ENCODE measurements at regions not wholly inside any gene's neighbourhood (a gene's known extent, or its start where the extent isn't known, plus 50 kb on each side); places are given as distances from the start of the nearest gene placed in this dataset.

DNA sequence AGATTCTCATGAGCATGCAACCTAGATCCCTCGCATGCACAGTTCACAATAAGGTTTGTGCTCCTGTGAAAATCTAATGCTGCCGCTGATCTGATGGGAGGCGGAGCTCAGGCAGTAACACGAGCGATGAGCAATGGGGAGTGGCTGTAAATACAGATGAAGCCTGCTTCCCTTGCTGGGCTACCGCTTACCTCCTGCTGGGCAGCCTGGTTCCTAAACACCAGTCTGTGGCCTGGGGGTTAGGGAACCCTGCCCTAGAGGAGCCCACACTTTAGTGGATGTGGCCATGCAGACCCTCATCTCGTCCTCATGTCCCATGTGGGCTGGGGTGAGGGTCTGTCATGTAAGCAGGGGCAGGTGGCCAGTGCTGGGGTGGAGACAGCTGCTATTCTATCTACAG, 417.6 kb downstream of the GLRX3 start:
- Histone ChIP-seq H3K4me3 (ENCODE audit: low read length in 2 of 2) (no peak overlapping the region), H3K27me3 (ENCODE audit: insufficient read depth, low read length) (no peaks in the 10 kb centered on the region), H3K9me3 (ENCODE audit: control insufficient read depth in 1 of 2, low read length in 2 of 2) (no peaks in the 10 kb centered on the region), H3K27ac (ENCODE audit: low read depth, low read length) (no peak overlapping the region), H3K36me3 (ENCODE audit: insufficient read depth, low read length) (no peaks in the 10 kb centered on the region), H3K4me1 (ENCODE audit: insufficient read depth, low read length) (no peaks in the 10 kb centered on the region)
- Mint-ChIP-seq H3K27ac (no peak overlapping the region), H3K4me3 (no peak overlapping the region), H3K4me1 (no peaks in the 10 kb centered on the region), H3K9me3 (peaks cover 0 to 4% (median 0%) of the 10 kb centered on the region in 8 donors), H3K36me3 (no peaks in the 10 kb centered on the region), H3K27me3 (no peaks in the 10 kb centered on the region)
- DNase-seq = no peak
- intact Hi-C loops (cut with micrococcal nuclease) = no loop called here
- ChIA-PET CTCF (ENCODE audit: partially characterized antibody) (no interaction called here), POLR2A (ENCODE audit: partially characterized antibody) (no interaction called here)

DNA sequence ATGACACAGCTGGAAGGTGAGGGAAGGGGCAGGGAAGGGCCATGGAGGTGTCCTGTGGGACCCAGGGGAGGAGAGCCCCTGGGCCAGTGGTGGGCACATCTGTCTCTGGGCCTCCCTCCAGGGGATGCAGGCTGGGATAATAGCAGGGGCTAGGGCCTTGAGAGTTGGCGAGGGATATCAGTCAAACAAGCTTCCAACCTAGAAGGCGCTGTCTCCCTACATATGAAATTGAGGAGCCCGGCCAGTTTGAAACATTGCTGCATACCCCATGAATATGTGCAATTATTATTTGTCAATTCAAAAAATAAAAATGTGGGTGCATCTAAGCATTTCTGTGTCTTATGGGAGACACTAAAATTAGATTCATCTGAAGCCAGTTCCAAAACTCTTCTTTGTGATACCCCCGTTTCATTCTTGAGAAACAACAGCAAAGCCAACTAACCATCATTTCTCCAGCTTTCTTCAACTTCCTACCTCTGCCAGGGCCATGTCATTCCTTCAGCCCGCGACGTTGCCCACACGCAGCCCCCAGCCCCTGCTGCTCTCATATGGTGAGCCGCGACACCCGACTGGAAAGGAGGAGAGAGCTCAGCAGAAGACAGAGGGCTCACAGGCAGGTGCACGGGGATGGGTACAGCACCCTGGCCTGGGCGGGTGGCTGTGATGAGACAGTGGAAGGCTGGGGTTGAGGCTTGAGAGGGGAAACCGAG, 418.7 kb downstream of the GLRX3 start:
- Histone ChIP-seq H3K4me3 (ENCODE audit: low read length in 2 of 2) (no peak overlapping the region), H3K36me3 (ENCODE audit: insufficient read depth, low read length) (no peaks in the 10 kb centered on the region), H3K27ac (ENCODE audit: low read depth, low read length) (no peak overlapping the region), H3K4me1 (ENCODE audit: insufficient read depth, low read length) (no peaks in the 10 kb centered on the region), H3K27me3 (ENCODE audit: insufficient read depth, low read length) (no peaks in the 10 kb centered on the region), H3K9me3 (ENCODE audit: control insufficient read depth in 1 of 2, low read length in 2 of 2) (no peaks in the 10 kb centered on the region)
- Mint-ChIP-seq H3K4me3 (no peak overlapping the region), H3K27ac (no peak overlapping the region), H3K36me3 (no peaks in the 10 kb centered on the region), H3K27me3 (no peaks in the 10 kb centered on the region), H3K4me1 (no peaks in the 10 kb centered on the region), H3K9me3 (peaks cover 0 to 4% (median 0%) of the 10 kb centered on the region in 8 donors)
- intact Hi-C loops (cut with micrococcal nuclease) = no loop called here
- POLR2A ChIA-PET (ENCODE audit: partially characterized antibody) = no interaction called here
- CTCF ChIA-PET (ENCODE audit: partially characterized antibody) = no interaction called here
- no peak for DNase-seq

DNA sequence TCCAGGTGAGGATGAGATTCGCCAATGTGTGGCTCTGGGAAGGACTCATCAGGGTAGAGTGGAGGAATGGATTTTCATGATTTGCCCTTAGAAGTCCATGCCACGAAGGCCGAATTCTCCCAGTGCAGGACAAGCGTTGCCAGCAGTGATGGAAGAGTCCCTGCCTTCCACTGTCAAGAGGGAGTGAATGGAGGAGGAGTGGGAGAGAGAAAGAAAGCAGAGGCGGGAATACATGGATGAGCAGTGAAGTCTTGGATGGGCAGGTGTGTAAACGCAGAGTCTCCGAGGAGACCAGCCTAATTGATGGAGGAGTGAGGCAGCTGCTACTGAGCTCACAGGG, 419.2 kb downstream of the GLRX3 start:
- Mint-ChIP-seq H3K4me1 (no peaks in the 10 kb centered on the region), H3K27me3 (no peaks in the 10 kb centered on the region), H3K4me3 (no peak overlapping the region), H3K27ac (no peak overlapping the region), H3K9me3 (peaks cover 0 to 3% (median 0%) of the 10 kb centered on the region in 8 donors), H3K36me3 (no peaks in the 10 kb centered on the region)
- intact Hi-C loops (cut with micrococcal nuclease) = no loop called here
- ChIA-PET POLR2A (ENCODE audit: partially characterized antibody) (no interaction called here), CTCF (ENCODE audit: partially characterized antibody) (no interaction called here)
- Histone ChIP-seq H3K36me3 (ENCODE audit: insufficient read depth, low read length) (no peaks in the 10 kb centered on the region), H3K9me3 (ENCODE audit: control insufficient read depth in 1 of 2, low read length in 2 of 2) (no peaks in the 10 kb centered on the region), H3K27ac (ENCODE audit: low read depth, low read length) (no peak overlapping the region), H3K4me1 (ENCODE audit: insufficient read depth, low read length) (no peaks in the 10 kb centered on the region), H3K27me3 (ENCODE audit: insufficient read depth, low read length) (no peaks in the 10 kb centered on the region), H3K4me3 (ENCODE audit: low read length in 2 of 2) (no peak overlapping the region)
- DNase-seq = no peak

DNA sequence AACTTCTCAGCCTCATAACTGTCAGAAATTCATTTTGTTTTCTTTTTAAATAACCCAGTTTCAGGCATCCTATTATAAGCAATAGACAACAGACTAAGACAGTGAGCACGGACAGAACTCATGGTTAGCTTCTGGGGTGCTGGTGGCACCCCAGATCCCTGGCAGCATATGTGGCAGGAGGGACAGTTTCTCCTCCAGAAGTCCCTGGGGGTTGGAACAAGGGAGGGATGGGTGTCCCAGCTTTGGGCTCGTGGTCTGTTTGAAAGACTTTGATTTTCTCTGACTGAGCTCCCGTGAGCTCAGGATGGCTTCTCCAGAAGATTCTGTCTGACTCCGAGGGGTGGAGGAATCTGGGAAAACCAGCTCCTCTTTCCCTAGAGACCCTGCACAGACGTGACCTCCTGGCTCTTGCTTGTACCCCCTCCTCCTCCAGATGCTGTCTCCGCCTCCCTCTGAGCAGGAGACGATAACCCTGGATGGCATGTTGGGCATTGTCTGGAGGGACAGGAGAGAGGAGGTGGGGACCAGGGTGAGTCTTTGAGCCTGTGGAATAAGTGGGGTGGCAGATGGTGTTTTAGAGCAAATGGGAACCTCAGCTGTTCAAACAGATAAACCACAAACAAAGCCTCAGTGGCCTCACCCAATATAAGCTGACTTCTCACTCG, 421.1 kb downstream of the GLRX3 start:
- no peaks in the 10 kb centered on the region for H3K4me1 ChIP-seq (ENCODE audit: insufficient read depth, low read length)
- no peak for DNase-seq
- H3K4me3 ChIP-seq (ENCODE audit: low read length in 2 of 2) = no peak overlapping the region
- Mint-ChIP-seq H3K4me3 (no peak overlapping the region), H3K9me3 (peaks cover 0 to 3% (median 0%) of the 10 kb centered on the region in 8 donors), H3K4me1 (no peaks in the 10 kb centered on the region), H3K36me3 (no peaks in the 10 kb centered on the region), H3K27me3 (no peaks in the 10 kb centered on the region), H3K27ac (no peak overlapping the region)
- H3K36me3 ChIP-seq (ENCODE audit: insufficient read depth, low read length) = no peaks in the 10 kb centered on the region
- H3K9me3 ChIP-seq (ENCODE audit: control insufficient read depth in 1 of 2, low read length in 2 of 2) = no peaks in the 10 kb centered on the region
- intact Hi-C loops (cut with micrococcal nuclease) = no loop called here
- POLR2A ChIA-PET (ENCODE audit: partially characterized antibody) = no interaction called here
- H3K27me3 ChIP-seq (ENCODE audit: insufficient read depth, low read length) = no peaks in the 10 kb centered on the region
- CTCF ChIA-PET (ENCODE audit: partially characterized antibody) = interaction anchor here (1.4 kb wide), 1 partner anchor 21 kb away, joined by 3 read pairs; no protein-coding TSS in a partner anchor
- H3K27ac ChIP-seq (ENCODE audit: low read depth, low read length) = no peak overlapping the region

DNA sequence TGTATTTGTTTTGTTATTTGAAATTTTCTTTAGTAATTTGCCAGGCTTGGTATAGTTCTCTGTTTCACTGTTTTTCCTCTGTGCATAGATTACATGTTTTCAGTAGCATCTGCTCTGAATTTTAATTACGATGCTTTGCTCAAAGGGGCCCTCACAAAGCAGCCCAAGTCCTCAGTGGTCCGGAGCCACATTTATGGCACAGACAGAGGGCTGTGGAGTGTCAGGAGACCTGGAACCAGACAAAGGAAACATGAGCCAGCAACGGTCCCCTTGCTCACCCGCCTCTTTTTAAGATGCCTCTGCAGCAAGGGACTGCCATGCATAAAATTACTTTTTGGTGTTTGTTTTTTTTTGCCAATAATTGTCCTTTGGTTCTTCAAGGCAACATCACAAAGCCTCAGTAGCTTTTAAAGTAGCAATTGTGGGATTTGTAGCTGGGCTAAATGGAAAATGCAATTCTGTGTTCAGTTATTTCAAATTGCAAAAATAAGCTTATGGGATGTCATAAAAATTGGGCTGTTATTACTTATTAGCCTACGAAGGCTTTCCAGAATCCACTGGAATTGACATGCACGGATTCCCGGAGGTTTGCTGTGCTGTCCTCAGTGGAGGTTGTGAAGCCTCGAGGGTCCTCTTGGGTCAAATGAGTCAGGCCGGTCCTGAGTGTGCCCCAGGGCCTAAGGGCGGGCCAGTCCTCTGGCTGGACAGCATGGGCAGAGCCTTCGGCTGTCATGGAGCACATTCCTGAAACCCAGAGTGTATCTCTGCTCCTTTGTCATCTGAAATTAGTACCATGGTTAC, 422.8 kb downstream of the GLRX3 start:
- Mint-ChIP-seq H3K4me1 (peaks cover 0 to under 1% (median 0%) of the 10 kb centered on the region in 4 donors), H3K27ac (no peak overlapping the region), H3K27me3 (no peaks in the 10 kb centered on the region), H3K36me3 (no peaks in the 10 kb centered on the region), H3K4me3 (no peak overlapping the region), H3K9me3 (peaks cover 0 to 3% (median 0%) of the 10 kb centered on the region in 8 donors)
- H3K27me3 ChIP-seq (ENCODE audit: insufficient read depth, low read length) = no peaks in the 10 kb centered on the region
- intact Hi-C loops (cut with micrococcal nuclease) = no loop called here
- H3K4me3 ChIP-seq (ENCODE audit: low read length in 2 of 2) = no peak overlapping the region
- no peak for DNase-seq
- ChIA-PET CTCF (ENCODE audit: partially characterized antibody) (no interaction called here), POLR2A (ENCODE audit: partially characterized antibody) (no interaction called here)
- H3K36me3 ChIP-seq (ENCODE audit: insufficient read depth, low read length) = no peaks in the 10 kb centered on the region
- no peaks in the 10 kb centered on the region for H3K4me1 ChIP-seq (ENCODE audit: insufficient read depth, low read length)
- H3K9me3 ChIP-seq (ENCODE audit: control insufficient read depth in 1 of 2, low read length in 2 of 2) = no peaks in the 10 kb centered on the region
- no peak overlapping the region for H3K27ac ChIP-seq (ENCODE audit: low read depth, low read length)

DNA sequence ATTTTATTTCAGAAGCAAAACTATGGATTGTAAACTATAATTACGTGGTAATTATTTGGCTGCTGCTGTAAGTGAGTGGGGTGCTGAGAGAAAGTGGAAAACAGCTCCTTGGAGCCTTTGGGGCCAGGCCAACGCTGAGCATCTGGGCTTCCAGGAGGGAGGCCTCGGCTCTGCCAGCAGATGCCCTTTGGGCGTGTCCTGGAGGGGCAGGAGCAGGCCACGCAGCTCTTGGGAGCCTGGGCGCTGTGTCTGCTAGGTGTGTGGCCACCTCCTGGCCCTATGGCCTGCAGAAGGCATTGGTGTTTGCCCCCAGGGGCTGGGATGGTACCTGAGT, 423.3 kb downstream of the GLRX3 start:
- H3K4me3 Mint-ChIP-seq = no peak overlapping the region
- CTCF ChIA-PET (ENCODE audit: partially characterized antibody) = no interaction called here
- H3K4me1 ChIP-seq (ENCODE audit: insufficient read depth, low read length) = no peaks in the 10 kb centered on the region
- H3K36me3 Mint-ChIP-seq = no peaks in the 10 kb centered on the region
- peaks cover 0 to 1% of the 10 kb centered on the region in 2 donors for H3K27me3 Mint-ChIP-seq
- H3K4me3 ChIP-seq (ENCODE audit: low read length in 2 of 2) = no peak overlapping the region
- no peaks in the 10 kb centered on the region for H3K36me3 ChIP-seq (ENCODE audit: insufficient read depth, low read length)
- intact Hi-C loops (cut with micrococcal nuclease) = no loop called here
- no peaks in the 10 kb centered on the region for H3K27me3 ChIP-seq (ENCODE audit: insufficient read depth, low read length)
- no peak for DNase-seq
- H3K9me3 ChIP-seq (ENCODE audit: control insufficient read depth in 1 of 2, low read length in 2 of 2) = no peaks in the 10 kb centered on the region
- no peak overlapping the region for H3K27ac ChIP-seq (ENCODE audit: low read depth, low read length)
- no peak overlapping the region for H3K27ac Mint-ChIP-seq
- H3K9me3 Mint-ChIP-seq = peaks cover 0 to 3% (median 0%) of the 10 kb centered on the region in 8 donors
- peaks cover 0 to 5% (median 0%) of the 10 kb centered on the region in 4 donors for H3K4me1 Mint-ChIP-seq
- POLR2A ChIA-PET (ENCODE audit: partially characterized antibody) = no interaction called here

DNA sequence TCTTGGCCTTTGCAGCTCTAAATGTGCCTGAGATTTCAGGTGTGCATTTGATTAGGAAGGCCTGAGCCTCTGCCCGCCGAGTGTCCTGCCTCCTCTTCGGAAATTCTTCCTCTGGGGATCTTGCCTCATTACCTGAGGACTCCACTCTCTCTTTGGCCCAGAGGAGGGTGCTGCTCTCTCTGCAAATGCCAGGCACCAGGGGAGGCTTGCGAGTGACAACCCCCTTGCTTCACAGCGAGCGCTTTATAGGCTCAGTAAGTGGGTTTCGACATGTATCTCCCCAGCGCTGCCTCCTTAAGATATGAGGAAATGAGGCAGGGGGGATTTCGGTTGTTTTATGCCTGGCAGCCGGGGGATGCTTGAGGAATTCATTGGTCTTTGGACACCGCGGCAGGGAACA, 423.9 kb downstream of the GLRX3 start:
- Histone ChIP-seq H3K27me3 (ENCODE audit: insufficient read depth, low read length) (no peaks in the 10 kb centered on the region), H3K36me3 (ENCODE audit: insufficient read depth, low read length) (no peaks in the 10 kb centered on the region), H3K27ac (ENCODE audit: low read depth, low read length) (no peak overlapping the region), H3K4me3 (ENCODE audit: low read length in 2 of 2) (no peak overlapping the region), H3K4me1 (ENCODE audit: insufficient read depth, low read length) (no peaks in the 10 kb centered on the region), H3K9me3 (ENCODE audit: control insufficient read depth in 1 of 2, low read length in 2 of 2) (no peaks in the 10 kb centered on the region)
- peaks cover 0 to 5% (median 0%) of the 10 kb centered on the region in 4 donors for H3K4me1 Mint-ChIP-seq
- POLR2A ChIA-PET (ENCODE audit: partially characterized antibody) = no interaction called here
- CTCF ChIA-PET (ENCODE audit: partially characterized antibody) = no interaction called here
- H3K27ac Mint-ChIP-seq = no peak overlapping the region
- H3K4me3 Mint-ChIP-seq = no peak overlapping the region
- H3K36me3 Mint-ChIP-seq = no peaks in the 10 kb centered on the region
- intact Hi-C loops (cut with micrococcal nuclease) = no loop called here
- no peak for DNase-seq
- H3K9me3 Mint-ChIP-seq = peaks cover 0 to 3% (median 0%) of the 10 kb centered on the region in 8 donors
- peaks cover 0 to 1% of the 10 kb centered on the region in 2 donors for H3K27me3 Mint-ChIP-seq

All from CD4-positive, alpha-beta memory T cell (primary cell).